ENCODE measurements at regions not wholly inside any gene's neighbourhood (a gene's known extent, or its start where the extent isn't known, plus 50 kb on each side); places are given as distances from the start of the nearest gene placed in this dataset.

GRCh38 chr6:167559675-167560479, 235.0 kb downstream of the TTLL2 start:
- TF ChIP-seq, protein P1, sequence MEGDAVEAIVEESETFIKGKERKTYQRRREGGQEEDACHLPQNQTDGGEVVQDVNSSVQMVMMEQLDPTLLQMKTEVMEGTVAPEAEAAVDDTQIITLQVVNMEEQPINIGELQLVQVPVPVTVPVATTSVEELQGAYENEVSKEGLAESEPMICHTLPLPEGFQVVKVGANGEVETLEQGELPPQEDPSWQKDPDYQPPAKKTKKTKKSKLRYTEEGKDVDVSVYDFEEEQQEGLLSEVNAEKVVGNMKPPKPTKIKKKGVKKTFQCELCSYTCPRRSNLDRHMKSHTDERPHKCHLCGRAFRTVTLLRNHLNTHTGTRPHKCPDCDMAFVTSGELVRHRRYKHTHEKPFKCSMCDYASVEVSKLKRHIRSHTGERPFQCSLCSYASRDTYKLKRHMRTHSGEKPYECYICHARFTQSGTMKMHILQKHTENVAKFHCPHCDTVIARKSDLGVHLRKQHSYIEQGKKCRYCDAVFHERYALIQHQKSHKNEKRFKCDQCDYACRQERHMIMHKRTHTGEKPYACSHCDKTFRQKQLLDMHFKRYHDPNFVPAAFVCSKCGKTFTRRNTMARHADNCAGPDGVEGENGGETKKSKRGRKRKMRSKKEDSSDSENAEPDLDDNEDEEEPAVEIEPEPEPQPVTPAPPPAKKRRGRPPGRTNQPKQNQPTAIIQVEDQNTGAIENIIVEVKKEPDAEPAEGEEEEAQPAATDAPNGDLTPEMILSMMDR (IDR thresholded peaks at IDR 0.05), result no peak
- no peak for TF ChIP-seq ZFX (IDR thresholded peaks at IDR 0.05; ENCODE audit: borderline replicate concordance)
